Stimulated activated CD4-positive, alpha-beta T cell treated with anti-CD3 and anti-CD28 coated beads, Interleukin-1b, Interleukin-23, amount 100 ng/mL, for 48 hours (primary cell): ENCODE measurements at regions not wholly inside any gene's neighbourhood (a gene's known extent, or its start where the extent isn't known, plus 50 kb on each side); places are given as distances from the start of the nearest gene placed in this dataset.

Source experiments
- DNase-seq: peaks from one replicate; pipeline ENCODE4 v3.0.0-alpha.2; 2020

DNA sequence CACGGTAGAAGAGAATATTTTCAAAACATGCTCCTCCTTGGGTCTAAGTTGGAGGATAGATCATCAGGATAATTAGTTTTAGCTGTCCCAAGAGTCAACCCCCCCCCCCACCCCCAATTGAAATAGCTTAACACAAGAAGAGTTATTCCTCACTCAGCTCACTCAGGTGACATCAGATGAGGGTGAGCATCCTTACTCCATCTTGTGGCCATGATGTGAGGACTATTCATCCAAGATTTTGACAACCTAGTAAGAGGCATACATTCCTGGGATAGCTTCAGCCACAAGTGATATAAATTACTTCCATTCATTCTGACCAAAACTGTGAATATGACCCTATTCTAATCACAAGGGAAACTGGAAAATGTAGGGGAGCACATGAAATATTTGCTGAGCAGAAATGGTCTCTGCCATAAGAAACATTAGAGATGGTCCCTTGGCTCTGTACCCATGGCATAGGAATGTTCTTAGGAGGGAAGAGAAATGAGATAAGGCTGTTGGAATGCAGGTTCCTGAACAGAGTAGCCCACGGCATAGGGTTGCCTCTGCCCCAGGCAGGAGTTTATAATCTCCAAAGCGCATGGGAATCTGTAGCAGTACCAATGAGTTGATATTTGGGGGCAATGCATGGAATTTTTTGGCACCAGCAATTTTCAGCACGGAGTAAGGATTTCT lies 257.2 kb downstream of the CYRIA start:
- DNase-seq = no peak

DNA sequence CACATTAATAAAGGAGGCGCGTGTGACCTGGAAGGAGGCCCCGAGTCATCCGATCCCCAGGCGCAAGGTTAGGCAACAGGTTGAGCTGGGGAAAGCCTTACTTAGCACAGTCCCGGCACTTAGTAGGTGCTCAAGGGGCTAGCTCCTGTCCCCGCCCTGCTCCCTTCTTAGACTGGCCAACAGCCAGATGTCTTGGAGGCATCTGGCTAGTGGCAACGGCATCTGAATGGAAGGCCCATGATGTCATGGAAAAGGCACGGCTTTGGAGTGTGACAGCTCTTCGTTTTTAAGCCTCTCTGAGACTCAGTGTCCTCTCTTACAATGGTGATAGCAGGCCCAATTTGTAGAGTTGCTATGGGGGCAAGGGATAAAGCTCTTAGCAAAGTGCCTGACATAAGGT lies 258.3 kb downstream of the CYRIA start:
- no peak for DNase-seq

DNA sequence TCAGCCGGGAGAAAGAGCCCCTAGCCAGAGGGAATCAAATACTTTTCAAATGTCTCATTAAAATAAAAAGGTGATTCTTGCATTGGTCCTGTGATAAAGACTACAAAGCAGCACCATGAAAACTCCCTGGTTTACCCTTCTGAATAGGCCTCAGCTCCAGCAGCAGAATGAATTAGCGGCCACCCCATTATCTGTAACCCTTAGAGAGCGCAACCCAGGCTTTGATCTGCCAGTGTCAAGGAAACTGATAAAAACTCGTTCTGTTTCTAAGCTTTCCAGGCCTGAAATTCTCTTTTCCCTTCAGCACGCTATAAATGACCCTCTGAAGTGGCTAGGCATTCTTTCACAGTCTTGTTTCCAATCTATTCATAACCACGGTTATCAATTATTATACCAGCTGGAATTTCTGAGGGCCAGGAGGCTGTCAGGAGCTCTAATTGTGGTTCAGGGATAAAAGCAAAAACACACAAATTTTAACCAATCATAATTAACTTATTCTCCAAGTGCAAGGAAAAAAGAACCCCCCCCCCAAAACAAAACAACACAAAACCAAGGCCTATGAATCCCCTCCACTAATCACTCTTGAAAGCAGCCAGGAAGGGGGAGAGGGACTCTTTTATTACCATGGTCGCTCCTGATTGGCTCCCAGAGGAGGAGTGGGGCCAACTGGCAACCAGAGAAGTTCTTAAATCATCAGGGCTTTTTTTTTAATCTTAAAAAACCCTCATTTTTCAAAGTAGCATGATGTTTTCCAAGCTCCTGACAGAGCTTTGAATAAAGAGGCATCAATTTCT lies 258.9 kb downstream of the CYRIA start:
- DNase-seq = no peak

DNA sequence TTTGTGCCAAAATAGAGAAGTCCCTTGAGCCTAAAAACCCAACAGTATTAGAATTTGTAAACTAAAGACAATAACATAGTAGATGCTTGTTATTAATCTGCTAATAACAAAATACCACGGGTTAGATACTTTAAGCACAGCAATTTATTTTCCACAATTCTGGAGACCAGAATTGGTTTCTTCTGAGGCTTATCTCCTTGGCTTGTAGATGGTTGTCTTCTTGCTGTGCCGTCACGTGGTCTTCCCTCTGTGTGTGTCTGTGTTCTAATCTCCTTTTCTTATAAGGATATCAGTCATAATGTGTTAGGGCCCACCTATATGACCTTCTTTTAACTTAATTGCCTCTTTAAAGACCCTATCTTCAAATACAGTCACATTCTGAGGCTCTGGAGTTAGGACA lies 260.1 kb downstream of the CYRIA start:
- no peak for DNase-seq

DNA sequence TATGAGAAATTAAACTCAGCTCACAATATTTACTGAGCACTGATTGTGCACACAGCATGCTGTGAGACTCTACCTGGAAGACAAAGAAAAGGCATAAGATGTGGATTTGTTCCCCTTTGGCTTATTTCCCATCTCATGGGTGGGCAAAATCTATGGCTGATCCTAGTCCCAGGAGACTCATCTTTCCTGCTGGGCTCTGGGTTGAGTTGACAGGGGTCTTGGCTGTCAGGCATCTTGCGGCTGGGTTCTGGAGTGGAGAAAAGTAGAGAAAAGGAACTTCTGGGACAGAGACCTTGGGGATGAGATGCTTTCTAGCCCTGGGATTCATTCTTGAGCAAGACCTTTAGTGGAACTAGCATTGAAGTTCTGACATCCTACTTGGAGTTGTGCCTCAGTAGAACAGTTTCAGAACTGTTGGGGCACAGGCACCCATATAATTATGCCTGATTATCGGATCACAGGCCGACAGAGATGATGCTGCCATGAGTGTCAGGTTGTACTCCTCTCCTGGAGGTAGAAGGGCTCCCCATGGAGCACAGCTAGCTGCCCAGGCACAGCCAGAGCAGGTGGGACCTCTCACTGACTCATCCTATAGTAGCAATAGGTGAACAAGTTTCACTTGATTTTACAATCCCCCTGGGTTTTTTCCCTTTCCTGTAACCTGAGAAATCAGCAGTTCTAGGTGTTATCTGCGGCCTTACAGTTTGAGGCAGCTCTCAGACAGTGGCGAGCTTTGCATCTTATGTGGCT lies 260.9 kb downstream of the CYRIA start:
- DNase-seq = no peak

DNA sequence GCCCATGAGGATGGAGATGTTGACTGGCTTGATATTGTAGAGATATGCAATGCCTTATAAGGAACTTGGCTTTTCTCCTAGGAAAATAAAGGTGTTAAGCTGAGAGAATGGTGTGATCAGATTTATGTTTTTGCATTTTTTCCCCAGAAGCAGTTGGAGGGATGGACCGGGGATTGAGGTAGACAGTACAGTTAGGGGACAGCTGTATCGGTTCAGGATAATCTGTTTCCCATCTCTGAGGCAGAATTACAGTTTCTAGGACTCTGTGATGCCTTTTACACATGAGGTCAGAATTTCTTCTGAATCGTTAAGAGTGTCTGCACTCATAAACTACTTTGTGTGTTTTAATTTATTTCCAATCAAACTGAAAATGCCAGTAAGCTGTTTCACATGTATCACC lies 261.5 kb downstream of the CYRIA start:
- no peak for DNase-seq

DNA sequence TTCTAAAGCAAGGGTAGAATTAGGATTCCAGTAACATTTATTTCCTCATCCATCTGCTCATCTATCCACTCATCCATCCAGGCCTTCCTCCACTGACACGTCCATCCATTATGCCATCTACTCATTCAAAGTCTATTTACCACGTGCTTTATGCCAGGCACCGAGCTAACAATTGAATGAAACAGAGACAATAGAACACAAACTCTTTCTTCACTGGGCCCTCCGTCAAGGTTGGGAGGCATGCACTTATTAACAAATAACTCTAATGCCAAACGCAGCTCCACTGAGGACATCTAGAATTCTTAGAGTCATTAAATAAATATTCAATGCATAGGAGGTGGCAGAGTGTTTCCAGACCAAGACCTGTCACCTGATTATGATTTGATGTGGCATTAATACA lies 262.7 kb downstream of the CYRIA start:
- DNase-seq = no peak

DNA sequence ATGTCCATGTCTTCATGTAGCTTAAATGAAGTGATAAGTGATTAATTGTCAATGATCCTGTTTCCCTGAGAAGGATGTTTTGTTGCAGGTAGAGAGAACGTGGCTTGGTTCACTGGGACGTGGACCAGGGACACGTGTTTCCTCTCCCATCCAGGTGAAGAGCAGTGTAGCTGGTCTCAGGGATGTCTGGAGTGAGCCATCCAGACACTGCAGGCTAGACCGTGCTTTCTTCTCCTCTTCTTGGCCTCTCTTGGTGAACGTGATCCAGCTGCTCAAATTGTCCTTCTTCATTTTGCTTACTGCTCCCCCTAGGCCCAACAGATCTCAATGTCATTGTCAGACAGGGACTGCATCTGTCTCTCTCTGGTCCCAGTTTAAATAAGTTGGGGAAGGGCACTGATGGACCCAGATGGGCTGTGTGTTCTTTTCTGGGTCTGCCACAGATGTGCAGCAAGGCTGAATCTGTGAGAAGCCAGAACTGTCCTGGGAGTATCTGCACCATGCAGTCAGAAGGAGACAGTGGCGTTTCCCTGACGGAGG lies 263.8 kb downstream of the CYRIA start:
- no peak for DNase-seq

DNA sequence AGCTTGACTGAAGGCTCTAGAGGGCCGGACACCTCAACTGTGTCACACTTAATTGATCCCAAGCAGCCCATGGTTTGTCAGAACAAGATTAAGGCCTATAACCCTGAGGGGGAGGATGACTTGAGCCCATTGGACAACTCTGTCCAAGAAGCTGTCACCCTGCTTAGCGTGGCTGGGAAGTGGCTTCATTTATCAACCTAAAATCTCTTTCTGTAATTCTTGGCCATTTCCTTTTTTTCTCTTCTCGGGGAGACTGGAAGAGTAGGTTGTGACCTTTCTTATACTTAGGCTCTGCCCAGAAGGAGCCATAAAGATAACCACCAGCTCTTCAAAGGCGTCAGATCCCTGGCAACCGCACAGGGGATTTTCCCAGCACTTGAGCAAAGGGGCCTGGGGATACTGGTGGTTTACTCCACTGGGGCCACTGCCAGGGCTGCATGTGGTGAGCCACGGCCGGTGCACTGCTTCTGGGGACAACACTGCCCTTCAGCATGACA lies 265.5 kb downstream of the CYRIA start:
- no peak for DNase-seq

DNA sequence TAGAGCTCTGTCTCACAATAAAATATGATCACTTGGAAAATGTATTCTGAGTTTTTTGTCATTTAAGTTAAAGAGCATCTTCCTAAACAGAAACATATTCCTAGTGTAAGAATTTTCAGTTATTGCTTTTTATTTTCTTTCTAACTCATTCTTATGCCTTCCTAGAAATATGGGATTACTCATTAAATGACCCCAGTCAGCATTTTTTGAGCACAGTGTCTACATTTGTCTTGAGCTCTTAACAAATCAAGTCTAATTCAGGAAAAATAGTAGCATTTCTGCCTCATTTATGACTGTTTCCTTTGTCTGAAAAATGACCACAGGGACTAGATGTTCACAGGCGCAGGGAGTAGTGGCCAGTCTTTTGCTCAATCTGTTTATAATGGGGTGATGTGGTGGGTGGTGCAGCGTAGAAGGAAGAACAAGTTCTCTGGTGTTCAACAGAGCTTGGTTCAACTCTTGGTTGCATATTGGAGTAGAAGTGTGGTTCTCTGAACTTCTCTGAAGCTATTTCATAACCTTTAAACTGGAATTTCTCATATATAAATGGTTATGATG lies 267.1 kb downstream of the CYRIA start:
- DNase-seq = no peak

DNA sequence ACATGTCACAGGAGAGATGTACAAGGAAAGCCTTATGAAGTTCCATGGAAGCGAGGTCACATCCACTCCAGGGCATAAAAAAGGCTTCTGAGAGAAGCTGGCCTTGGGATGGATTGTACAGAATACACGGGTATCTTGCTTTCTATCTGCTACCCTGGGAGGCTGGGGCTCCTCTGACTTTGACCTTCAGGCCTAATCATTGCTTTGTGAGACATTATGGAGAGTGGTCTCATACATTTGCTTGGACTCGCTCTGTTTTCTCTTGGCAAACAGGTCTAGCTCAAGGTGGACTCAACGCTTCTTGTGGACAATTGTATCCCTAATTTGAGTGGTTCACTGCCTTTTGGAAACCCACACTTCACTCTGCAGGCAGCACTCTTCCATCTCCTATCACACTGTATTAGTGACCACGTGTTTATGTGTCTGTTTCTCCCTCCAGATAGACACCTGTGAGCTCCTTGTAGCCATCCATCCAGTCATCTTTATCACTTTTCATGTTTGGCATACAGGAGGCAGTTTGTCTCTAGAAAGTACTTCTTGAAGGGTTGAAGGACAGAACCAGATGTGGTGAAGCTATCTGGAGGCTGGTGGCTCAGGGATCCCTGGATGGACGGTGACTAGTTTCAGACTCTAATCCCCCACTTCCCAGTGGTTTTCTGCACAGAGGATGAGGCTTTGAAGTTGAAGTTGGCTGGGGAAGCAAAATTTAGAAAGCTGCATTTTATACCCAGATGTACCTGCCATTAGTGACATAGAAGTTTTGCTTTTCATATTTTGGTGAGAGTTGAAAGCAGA lies 267.8 kb downstream of the CYRIA start:
- no peak for DNase-seq

DNA sequence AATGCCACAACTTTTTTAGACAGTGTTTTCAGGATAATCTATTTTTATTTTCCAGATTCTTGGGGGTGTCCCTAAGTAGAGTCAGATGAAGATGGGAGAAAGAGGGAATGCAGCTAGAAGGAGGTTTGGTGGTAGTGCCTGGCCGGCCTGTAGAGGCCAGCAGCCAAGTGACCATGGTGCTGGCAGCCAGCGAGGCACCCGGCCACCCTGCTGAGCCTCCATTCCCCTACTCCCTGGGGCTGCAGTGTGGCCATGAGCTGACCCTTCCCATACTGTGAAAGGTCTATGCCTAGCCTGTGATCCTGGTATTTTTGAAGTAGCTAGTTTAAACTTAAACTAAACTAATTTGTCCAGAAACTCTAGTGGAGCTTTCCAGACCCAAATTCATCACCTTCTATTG lies 268.6 kb downstream of the CYRIA start:
- no peak for DNase-seq

DNA sequence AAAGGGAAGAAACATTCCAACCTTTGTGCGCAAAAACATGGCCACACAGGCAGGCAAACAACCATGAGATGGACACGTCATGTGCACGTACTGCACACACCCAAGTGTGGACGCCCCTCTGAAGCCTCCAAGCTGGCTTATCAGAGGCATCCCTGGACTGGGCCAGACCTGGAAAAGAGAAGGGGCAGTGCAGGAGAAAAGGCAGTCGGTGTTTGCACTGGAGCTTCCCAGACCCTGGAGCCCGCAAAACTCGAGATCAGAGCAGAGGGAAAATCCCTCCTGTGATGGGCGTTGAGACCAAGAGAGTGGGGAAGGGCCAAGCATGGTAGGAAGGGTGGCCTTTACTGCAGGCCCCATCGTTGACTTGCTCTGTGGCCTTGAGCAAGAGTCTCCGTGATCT lies 269.5 kb downstream of the CYRIA start:
- DNase-seq = no peak

DNA sequence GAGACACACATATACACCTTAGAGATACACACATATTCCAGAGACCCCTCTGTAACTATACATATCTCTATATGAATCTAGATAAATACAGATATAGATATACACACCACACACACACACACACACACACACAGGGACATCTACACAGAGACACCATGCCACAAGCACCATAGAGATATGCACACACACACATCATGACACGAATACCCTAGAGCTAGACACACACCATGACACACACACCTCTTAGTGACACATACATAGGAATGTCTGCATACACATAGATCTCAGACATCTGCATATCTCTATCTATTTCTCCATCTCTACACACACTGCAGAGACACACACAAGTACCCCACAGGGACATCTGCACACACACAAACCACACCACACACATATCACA lies 270.0 kb downstream of the CYRIA start:
- no peak for DNase-seq

DNA sequence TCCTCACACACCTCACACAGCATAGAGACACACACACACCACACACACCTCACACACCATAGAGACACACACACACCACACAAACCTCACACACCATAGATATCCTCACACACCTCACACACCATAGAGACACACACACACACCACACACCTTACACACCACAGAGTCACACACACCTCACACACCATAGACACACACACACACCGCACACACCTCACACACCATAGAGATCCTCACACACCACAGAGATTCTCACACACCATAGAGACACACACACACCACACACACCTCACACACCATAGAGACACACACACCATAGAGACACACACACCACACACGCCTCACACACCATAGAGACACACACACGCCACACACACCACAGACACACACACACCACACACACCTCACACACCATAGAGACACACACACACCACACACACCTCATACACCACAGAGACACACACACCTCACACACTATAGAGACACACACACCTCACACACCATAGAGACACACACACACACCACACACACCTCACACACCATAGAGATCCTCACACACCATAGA lies 270.6 kb downstream of the CYRIA start:
- no peak for DNase-seq

DNA sequence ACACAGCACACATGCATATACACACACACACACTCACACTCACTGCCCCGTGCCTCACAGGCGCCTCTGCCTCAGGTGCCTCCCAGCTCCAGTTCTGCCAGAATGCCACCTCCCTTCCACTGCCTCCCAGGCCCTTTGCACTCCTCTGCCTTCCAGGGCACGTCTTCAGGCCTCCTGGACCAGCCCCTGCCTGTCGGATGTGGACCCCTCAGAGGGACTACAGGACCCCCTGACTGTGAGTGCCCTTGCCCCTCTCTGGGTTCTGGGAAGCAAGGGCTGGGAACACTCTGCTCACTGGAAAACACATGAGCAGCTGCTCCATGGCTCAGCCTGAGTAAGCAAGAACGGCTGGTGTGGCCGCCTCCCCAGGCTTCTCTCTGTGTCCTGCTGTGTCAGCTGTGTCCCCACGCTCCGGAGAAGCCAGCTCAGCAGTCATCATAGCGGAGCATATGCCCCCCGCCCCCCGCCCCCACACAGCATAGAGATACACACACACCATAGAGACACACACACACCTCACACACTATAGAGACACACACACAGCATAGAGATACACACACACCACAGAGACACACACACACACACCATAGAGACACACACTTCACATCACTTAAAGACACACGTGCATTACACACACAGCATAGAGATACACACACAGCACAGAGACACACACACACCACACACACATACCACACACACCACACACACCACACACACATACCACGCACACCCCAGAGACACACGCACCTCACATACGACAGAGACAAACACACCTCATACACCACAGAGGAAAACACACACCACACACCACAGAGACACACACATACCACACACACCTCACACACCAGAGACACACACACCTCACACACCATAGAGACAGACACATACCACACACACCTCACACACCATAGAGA lies 271.3 kb downstream of the CYRIA start:
- no peak for DNase-seq

DNA sequence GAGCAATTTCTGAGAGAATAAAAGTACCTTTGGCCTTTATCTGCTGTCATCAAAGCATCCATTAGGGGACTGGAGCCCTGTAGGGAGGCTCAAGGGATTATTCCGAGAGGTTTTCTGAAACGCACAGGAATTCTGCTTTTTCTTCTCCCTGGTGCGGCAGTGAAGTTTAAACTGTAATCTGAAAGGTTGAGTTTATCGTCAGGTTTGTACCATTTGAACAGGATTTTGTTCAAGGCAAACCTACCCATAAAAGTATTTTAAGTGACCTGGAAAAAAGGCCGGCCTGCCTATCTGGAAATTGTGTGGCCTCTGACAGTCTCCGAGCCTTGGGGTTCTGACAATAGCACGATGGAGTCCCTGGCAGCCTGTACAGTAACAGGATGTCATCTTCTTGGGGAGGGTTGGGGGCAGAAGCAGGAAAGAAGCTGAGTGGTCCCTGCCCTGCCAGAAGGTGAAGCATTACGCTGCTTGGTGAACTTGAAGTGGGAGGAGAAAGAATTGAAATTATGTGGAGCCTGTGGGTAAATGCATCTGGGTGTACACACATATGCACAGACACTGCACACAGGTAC lies 272.0 kb downstream of the CYRIA start:
- no peak for DNase-seq

DNA sequence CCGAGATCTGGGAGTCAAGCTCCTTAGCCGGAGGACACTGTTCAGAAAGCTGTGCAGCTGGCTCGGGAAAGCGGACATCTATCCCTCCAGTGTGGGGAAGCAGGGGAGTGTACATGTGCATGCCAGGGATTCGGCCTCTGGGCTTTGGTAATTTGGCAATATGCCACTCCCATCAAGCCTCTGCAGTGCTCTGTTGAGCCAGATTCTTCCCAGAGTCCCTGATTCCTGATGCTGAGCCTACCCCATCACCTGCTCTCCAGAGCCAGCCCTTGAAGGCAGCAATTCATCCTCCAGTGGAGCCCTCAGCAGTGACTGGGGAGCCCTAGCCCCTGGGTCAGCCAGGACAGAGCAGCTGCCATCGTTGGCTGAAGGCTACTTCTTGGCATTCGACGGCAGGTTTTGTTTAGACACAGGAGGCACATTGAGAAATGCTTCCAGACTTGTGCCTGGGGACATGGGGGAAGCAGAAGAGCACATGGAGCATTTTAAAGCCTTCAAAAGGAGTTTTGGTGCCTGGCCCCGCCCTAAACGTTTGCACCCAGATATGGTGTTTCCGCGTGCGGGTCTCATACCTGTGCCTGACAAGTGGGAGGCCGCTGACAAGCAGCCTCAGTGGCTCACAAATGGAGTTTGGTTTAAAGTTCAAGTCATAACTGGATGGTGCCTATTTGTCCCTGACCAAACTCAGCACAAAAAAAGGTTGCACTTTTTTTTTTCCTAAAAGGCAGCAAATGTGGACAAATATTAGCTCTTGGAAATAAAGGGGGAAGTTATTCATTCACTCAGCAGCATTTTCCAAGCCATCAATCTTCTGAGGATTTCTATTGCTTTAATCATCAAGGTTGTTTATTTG lies 272.8 kb downstream of the CYRIA start:
- DNase-seq = no peak

DNA sequence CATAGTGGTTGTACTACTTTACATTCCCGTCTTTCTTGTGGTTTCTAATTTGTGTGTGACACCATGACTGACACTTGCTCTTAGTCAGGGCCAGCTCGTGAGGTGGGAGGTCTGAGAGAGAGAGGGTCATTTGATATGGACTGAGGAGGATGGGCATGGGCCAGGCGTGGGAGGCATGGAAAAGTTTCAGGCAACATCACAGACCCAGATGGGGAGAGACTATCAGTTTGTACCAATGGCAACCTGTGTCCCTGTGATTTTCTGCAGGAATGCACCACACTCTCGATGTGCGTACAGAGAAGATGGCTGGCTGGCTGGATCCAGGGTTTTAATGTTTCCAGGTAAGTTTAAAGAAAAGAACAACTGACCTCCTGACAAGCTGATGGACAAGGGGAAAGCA lies 273.6 kb downstream of the CYRIA start:
- DNase-seq = no peak

DNA sequence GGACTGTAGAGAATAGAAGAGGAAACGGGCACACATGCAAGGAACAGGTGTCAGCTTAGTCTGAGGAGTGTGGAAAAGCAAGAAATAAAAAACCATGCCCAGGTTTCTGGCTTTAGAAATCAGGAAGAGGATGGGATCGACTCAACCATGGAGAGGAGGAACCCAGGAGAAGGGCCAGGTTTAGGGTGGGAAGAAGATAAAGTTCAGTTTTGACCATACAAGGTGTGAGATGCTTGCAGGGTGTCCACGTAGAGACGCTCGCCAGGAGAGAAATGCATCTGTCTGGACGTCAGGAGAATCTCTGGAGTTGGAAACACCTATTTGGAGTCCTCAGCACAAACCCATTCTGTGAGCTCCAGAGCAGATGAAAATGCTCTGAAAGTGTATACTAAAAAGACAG lies 275.1 kb downstream of the CYRIA start:
- DNase-seq = no peak
